ENCODE measurements at regions not wholly inside any gene's neighbourhood (a gene's known extent, or its start where the extent isn't known, plus 50 kb on each side); places are given as distances from the start of the nearest gene placed in this dataset.

DNA sequence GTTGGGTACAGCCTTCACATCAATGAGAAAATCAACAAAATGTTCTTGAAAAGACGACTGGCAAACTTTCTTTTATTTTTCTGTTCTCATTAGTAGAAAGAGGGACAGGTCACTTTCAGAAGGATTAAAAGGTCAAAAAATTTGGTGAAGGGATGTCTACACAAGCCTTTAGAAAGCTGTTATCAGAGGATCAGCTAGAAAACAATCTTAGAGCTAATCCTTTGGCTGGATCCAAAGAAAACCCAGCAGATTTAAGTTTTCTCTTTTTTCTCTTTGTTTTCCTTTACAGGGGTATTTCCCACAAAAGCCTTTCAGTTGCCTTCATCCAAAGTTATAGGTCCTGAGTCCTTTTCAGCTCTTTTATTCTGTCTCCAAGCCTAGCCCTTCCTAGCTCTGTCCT lies 57.3 kb upstream of the EDN1 start:
- DNase-seq: no peak
- no peaks in the 10 kb centered on the region for H3K36me3 ChIP-seq (replicated peaks in 1 of 2; ENCODE audit: control insufficient read depth in 1 of 2, insufficient read depth in 2 of 2, low read length in 1 of 2)
- POLR2A ChIA-PET: no interaction called here
- H3K27me3 ChIP-seq (ENCODE audit: insufficient read depth): no peaks in the 10 kb centered on the region
- H3F3A ChIP-seq (replicated peaks; ENCODE audit: insufficient read depth): peaks cover 9% of the 10 kb centered on the region
- H3K79me2 ChIP-seq (ENCODE audit: insufficient read depth): no peaks in the 10 kb centered on the region
- no peak overlapping the region for H3K27ac ChIP-seq (ENCODE audit: low read depth in 2 of 2, low read length in 1 of 2)
- H3K9me2 ChIP-seq: no peaks in the 10 kb centered on the region
- no peak overlapping the region for H3K4me2 ChIP-seq
- H4K20me1 ChIP-seq (ENCODE audit: insufficient read depth): no peaks in the 10 kb centered on the region
- CTCF ChIA-PET: interaction anchor here (0.8 to 2.2 kb wide), 14 partner anchors 13 to 648 kb away, joined by 3 to 78 read pairs (median 8); no protein-coding TSS in a partner anchor
- no peak overlapping the region for H3K9ac ChIP-seq
- no peaks in the 10 kb centered on the region for H3K9me3 ChIP-seq
- H3K4me3 ChIP-seq (ENCODE audit: low read depth in 2 of 2, low read length in 1 of 2): no peak overlapping the region
- peak overlapping the region; percentile 61; the same call in 1 of the 2 replicates for H2AFZ ChIP-seq (ENCODE audit: low read depth)
- WGBS (ENCODE audit: low lambda C conversion rate): 75% methylated on average over 1 of the region's 1 CpG
- peaks cover 3 to 4% of the 10 kb centered on the region in 2 experiments; a peak in 1 of 4 replicates for H3K4me1 ChIP-seq (ENCODE audit: control insufficient read depth in 1 of 2, insufficient read depth in 2 of 2, low read depth in 1 of 2, low read length in 1 of 2)
- TF ChIP-seq, protein P1, sequence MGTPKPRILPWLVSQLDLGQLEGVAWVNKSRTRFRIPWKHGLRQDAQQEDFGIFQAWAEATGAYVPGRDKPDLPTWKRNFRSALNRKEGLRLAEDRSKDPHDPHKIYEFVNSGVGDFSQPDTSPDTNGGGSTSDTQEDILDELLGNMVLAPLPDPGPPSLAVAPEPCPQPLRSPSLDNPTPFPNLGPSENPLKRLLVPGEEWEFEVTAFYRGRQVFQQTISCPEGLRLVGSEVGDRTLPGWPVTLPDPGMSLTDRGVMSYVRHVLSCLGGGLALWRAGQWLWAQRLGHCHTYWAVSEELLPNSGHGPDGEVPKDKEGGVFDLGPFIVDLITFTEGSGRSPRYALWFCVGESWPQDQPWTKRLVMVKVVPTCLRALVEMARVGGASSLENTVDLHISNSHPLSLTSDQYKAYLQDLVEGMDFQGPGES (IDR thresholded peaks at IDR 0.05; ENCODE audit: low read depth, low read length): no peak
- TF ChIP-seq RXRA (IDR thresholded peaks at IDR 0.05; ENCODE audit: borderline replicate concordance, low read depth): no peak
- TF ChIP-seq, protein P2, sequence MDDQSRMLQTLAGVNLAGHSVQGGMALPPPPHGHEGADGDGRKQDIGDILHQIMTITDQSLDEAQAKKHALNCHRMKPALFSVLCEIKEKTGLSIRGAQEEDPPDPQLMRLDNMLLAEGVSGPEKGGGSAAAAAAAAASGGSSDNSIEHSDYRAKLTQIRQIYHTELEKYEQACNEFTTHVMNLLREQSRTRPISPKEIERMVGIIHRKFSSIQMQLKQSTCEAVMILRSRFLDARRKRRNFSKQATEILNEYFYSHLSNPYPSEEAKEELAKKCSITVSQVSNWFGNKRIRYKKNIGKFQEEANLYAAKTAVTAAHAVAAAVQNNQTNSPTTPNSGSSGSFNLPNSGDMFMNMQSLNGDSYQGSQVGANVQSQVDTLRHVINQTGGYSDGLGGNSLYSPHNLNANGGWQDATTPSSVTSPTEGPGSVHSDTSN (IDR thresholded peaks at IDR 0.05): no peak
- no peak for TF ChIP-seq EZH2phosphoT487 (IDR thresholded peaks at IDR 0.05; ENCODE audit: borderline replicate concordance, low read depth)
- TF ChIP-seq TAF1 (IDR thresholded peaks at IDR 0.05; ENCODE audit: borderline replicate concordance, low read depth, low read length): no peak
- TF ChIP-seq, protein P3, sequence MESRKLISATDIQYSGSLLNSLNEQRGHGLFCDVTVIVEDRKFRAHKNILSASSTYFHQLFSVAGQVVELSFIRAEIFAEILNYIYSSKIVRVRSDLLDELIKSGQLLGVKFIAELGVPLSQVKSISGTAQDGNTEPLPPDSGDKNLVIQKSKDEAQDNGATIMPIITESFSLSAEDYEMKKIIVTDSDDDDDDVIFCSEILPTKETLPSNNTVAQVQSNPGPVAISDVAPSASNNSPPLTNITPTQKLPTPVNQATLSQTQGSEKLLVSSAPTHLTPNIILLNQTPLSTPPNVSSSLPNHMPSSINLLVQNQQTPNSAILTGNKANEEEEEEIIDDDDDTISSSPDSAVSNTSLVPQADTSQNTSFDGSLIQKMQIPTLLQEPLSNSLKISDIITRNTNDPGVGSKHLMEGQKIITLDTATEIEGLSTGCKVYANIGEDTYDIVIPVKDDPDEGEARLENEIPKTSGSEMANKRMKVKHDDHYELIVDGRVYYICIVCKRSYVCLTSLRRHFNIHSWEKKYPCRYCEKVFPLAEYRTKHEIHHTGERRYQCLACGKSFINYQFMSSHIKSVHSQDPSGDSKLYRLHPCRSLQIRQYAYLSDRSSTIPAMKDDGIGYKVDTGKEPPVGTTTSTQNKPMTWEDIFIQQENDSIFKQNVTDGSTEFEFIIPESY (IDR thresholded peaks at IDR 0.05; ENCODE audit: borderline replicate concordance, low read depth): no peak
- no peak for TF ChIP-seq RCOR1 (IDR thresholded peaks at IDR 0.05; ENCODE audit: low read length)
- TF ChIP-seq RFX5 (IDR thresholded peaks at IDR 0.05; ENCODE audit: low read length): no peak
- no peak for TF ChIP-seq TEAD4 (IDR thresholded peaks at IDR 0.05; ENCODE audit: borderline replicate concordance, insufficient read depth)
- TF ChIP-seq NFIC (IDR thresholded peaks at IDR 0.05; ENCODE audit: borderline replicate concordance): no peak
- no peak for TF ChIP-seq USF2 (IDR thresholded peaks at IDR 0.05; ENCODE audit: borderline replicate concordance, low read depth, low read length)
- TF ChIP-seq YY1 (IDR thresholded peaks at IDR 0.05; ENCODE audit: low read depth): no peak
- TF ChIP-seq ELF1 (IDR thresholded peaks at IDR 0.05): no peak
- no peak for TF ChIP-seq RAD21 (IDR thresholded peaks at IDR 0.05; ENCODE audit: low read length)
- no peak for TF ChIP-seq FOXJ3 (CRISPR knock-in tag; IDR thresholded peaks at IDR 0.05)
- TF ChIP-seq SMC3 (IDR thresholded peaks at IDR 0.05; ENCODE audit: low read depth, low read length): no peak
- no peak for TF ChIP-seq TCF12 (IDR thresholded peaks at IDR 0.05)

Data from SK-N-SH (cell line).